ENCODE measurements at regions not wholly inside any gene's neighbourhood (a gene's known extent, or its start where the extent isn't known, plus 50 kb on each side); places are given as distances from the start of the nearest gene placed in this dataset.

DNA sequence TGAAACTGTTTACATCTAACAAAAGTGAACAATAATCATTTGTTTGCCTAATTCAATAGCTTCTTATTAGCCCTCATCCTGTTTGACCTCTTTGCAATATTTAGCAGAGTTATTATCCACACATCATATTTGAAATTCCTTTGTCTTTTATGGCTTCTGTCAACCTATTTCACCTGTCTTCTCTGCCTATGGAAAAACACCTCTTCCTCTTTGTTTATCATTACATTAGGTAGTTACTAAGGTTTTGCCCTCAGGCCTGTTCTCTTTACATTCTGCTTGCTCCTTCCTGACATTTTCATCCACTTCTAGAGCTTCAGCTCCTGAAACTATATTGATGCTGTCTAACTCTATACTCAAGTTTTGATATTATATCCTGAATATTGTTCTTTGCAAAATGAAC, 183.0 kb downstream of the SUCNR1 start:
- H3K9me3 ChIP-seq (ENCODE audit: low read depth, low read length) = no peaks in the 10 kb centered on the region
- no peaks in the 10 kb centered on the region for H3K27me3 ChIP-seq (ENCODE audit: insufficient read depth, low read length)
- no peak overlapping the region for H3K4me3 ChIP-seq (ENCODE audit: low read length)
- no peaks in the 10 kb centered on the region for H3K4me1 ChIP-seq (ENCODE audit: insufficient read depth, low read length)

DNA sequence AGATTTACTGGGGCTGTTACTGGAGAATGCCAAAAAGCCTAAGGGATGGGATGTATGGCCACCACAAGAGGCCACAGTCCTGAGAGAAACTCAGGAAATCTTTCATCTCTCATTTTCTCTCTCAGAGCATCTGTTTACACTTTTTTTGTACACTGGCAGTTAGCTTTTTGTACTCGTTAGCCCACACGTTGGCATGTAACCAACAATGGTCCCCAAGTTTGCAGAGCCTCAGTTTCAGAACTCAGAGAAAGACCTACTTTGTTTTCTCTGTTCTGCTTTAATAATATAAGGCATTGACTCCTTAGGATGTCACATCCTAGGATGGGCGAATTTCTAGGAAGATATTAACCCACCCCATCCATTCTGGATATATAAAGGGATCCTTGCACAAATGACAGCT, 183.5 kb downstream of the SUCNR1 start:
- Histone ChIP-seq H3K4me3 (ENCODE audit: low read length) (no peak overlapping the region), H3K9me3 (ENCODE audit: low read depth, low read length) (no peaks in the 10 kb centered on the region), H3K27me3 (ENCODE audit: insufficient read depth, low read length) (no peaks in the 10 kb centered on the region), H3K4me1 (ENCODE audit: insufficient read depth, low read length) (no peaks in the 10 kb centered on the region)

- Histone ChIP-seq H3K4me1 (ENCODE audit: insufficient read depth, low read length) (no peaks in the 10 kb centered on the region), H3K27me3 (ENCODE audit: insufficient read depth, low read length) (no peaks in the 10 kb centered on the region), H3K9me3 (ENCODE audit: low read depth, low read length) (no peaks in the 10 kb centered on the region), H3K4me3 (ENCODE audit: low read length) (no peak overlapping the region)
Measured at GRCh38 chr3:152058856-152059255, 185.4 kb downstream of the SUCNR1 start.

DNA sequence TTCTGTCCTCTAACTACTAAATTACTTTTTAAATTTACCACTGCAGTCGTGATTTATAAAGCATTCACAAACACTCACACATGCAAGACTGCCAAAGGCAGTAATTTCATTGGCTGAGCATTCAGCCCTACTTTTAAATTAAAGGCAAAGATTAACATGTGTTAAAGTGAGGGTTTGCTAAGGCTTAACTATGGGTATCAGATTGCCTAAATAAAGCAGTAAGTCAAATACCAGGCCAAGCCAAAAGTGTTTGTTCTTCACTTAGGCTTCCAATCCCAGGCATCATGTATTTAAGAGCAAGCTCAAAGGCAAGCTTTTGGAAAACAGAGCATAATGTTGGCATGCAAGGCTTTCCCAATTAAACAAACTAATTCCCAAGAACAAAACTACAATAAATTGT, 187.3 kb downstream of the SUCNR1 start:
- Histone ChIP-seq H3K4me1 (ENCODE audit: insufficient read depth, low read length) (no peaks in the 10 kb centered on the region), H3K4me3 (ENCODE audit: low read length) (no peak overlapping the region), H3K9me3 (ENCODE audit: low read depth, low read length) (no peaks in the 10 kb centered on the region), H3K27me3 (ENCODE audit: insufficient read depth, low read length) (no peaks in the 10 kb centered on the region)

DNA sequence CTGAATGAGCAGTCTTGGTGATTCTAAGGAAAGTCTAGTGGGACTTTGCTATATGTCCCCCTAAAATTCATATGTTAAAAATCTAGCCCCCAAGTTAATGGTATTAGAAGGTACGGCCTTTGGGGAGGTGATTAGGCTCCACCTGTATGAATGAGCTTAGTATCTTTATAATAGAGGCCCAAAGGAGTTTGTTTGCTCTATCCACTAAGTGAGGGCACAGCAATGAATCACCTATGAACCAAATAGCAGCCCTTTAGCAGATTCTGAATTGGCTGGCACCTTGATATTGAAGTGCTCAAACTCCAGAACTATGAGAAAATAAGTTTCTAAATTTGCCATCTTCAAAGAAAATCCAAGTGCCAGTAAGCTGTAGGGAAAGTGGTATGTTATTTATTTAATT, 187.9 kb downstream of the SUCNR1 start:
- Histone ChIP-seq H3K4me1 (ENCODE audit: insufficient read depth, low read length) (no peaks in the 10 kb centered on the region), H3K27me3 (ENCODE audit: insufficient read depth, low read length) (no peaks in the 10 kb centered on the region), H3K9me3 (ENCODE audit: low read depth, low read length) (no peaks in the 10 kb centered on the region), H3K4me3 (ENCODE audit: low read length) (no peak overlapping the region)

- no peaks in the 10 kb centered on the region for H3K27me3 ChIP-seq (ENCODE audit: insufficient read depth, low read length)
- no peak overlapping the region for H3K4me3 ChIP-seq (ENCODE audit: low read length)
- no peaks in the 10 kb centered on the region for H3K4me1 ChIP-seq (ENCODE audit: insufficient read depth, low read length)
- H3K9me3 ChIP-seq (ENCODE audit: low read depth, low read length) = no peaks in the 10 kb centered on the region
Measured at GRCh38 chr3:152069871-152070270, 196.4 kb downstream of the SUCNR1 start.

GRCh38 chr3:152071315-152071714, 197.4 kb upstream of the MBNL1 start:
- no peaks in the 10 kb centered on the region for H3K9me3 ChIP-seq (ENCODE audit: low read depth, low read length)
- no peak overlapping the region for H3K4me3 ChIP-seq (ENCODE audit: low read length)
- H3K4me1 ChIP-seq (ENCODE audit: insufficient read depth, low read length) = no peaks in the 10 kb centered on the region
- H3K27me3 ChIP-seq (ENCODE audit: insufficient read depth, low read length) = no peaks in the 10 kb centered on the region

DNA sequence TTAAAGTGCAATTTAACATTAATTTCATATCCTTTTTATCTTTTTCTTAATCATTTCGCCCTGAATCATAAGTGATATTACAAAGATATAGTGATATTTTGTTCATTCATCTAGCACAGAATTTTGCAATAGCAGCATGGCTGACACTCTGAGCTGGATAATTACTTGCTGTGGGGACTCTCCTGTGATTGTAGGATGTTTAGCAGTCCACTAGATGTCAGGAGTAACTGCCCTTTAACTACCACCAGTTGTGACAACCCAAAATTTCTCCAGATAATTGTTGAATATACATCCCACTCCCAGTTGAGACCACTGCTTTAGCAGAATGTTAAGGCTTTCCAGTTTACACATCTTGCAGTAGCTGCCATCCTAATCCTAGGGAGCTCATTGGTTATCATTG, 196.8 kb upstream of the MBNL1 start:
- H3K27me3 ChIP-seq (ENCODE audit: insufficient read depth, low read length) = no peaks in the 10 kb centered on the region
- no peaks in the 10 kb centered on the region for H3K9me3 ChIP-seq (ENCODE audit: low read depth, low read length)
- H3K4me1 ChIP-seq (ENCODE audit: insufficient read depth, low read length) = no peaks in the 10 kb centered on the region
- no peak overlapping the region for H3K4me3 ChIP-seq (ENCODE audit: low read length)

DNA sequence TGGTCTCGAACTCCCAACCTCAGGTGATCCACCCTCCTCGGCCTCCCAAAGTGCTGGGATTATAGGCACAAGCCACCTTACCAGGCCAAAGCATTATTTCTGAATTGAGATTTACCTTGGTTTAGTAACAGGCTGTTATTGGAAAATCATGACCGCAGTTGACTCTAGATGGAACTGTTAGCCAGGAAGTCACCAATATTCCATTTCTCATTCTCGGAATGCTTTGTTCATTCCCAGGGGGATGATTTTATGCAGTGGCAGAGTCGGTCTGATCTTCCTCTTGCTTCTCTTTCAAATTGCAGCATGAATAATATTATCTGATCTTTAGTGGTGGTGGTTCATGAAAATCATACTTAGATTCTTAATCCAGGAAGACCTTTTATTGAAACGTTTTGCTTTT, 195.5 kb upstream of the MBNL1 start:
- no peak overlapping the region for H3K4me3 ChIP-seq (ENCODE audit: low read length)
- H3K4me1 ChIP-seq (ENCODE audit: insufficient read depth, low read length) = no peaks in the 10 kb centered on the region
- H3K9me3 ChIP-seq (ENCODE audit: low read depth, low read length) = no peaks in the 10 kb centered on the region
- no peaks in the 10 kb centered on the region for H3K27me3 ChIP-seq (ENCODE audit: insufficient read depth, low read length)

GRCh38 chr3:152076148-152076547, 192.6 kb upstream of the MBNL1 start:
- no peak overlapping the region for H3K4me3 ChIP-seq (ENCODE audit: low read length)
- no peaks in the 10 kb centered on the region for H3K4me1 ChIP-seq (ENCODE audit: insufficient read depth, low read length)
- H3K27me3 ChIP-seq (ENCODE audit: insufficient read depth, low read length) = no peaks in the 10 kb centered on the region
- no peaks in the 10 kb centered on the region for H3K9me3 ChIP-seq (ENCODE audit: low read depth, low read length)

- H3K4me3 ChIP-seq (ENCODE audit: low read length) = no peak overlapping the region
- H3K27me3 ChIP-seq (ENCODE audit: insufficient read depth, low read length) = no peaks in the 10 kb centered on the region
Measured at GRCh38 chr3:152079980-152080379, 188.7 kb upstream of the MBNL1 start.

GRCh38 chr3:152083135-152083534, 185.6 kb upstream of the MBNL1 start:
- Histone ChIP-seq H3K4me3 (ENCODE audit: low read length) (no peak overlapping the region), H3K27me3 (ENCODE audit: insufficient read depth, low read length) (no peaks in the 10 kb centered on the region), H3K9me3 (ENCODE audit: low read depth, low read length) (no peaks in the 10 kb centered on the region), H3K4me1 (ENCODE audit: insufficient read depth, low read length) (no peaks in the 10 kb centered on the region)

More at GRCh38 chr3:152079980-152080379, 188.7 kb upstream of the MBNL1 start:
- H3K4me1 ChIP-seq (ENCODE audit: insufficient read depth, low read length) = no peaks in the 10 kb centered on the region
- H3K9me3 ChIP-seq (ENCODE audit: low read depth, low read length) = no peaks in the 10 kb centered on the region

- Histone ChIP-seq H3K4me3 (ENCODE audit: low read length) (no peak overlapping the region), H3K9me3 (ENCODE audit: low read depth, low read length) (no peaks in the 10 kb centered on the region), H3K27me3 (ENCODE audit: insufficient read depth, low read length) (no peaks in the 10 kb centered on the region), H3K4me1 (ENCODE audit: insufficient read depth, low read length) (no peaks in the 10 kb centered on the region)
Measured at GRCh38 chr3:152084441-152085158, 184.1 kb upstream of the MBNL1 start.

DNA sequence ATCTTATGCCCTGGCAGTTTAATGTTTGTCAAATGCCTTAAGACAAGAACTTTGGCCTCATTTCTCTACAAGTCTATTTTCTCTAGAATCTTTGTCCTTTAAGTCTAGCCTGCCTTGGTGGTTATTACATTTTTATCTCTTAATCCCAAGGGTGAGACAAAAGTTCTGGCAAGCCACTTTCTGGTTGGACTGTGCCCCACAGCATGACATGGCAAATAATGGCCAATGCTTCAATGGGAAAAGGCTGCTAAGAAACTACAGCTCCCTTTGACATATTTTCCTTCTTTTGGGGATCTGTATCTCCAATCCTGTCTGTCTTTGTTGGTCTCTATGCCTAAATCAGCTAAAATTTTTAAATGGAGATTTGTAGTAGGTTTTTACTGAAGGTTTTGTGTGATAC, 181.6 kb upstream of the MBNL1 start:
- Histone ChIP-seq H3K4me3 (ENCODE audit: low read length) (no peak overlapping the region), H3K27me3 (ENCODE audit: insufficient read depth, low read length) (no peaks in the 10 kb centered on the region), H3K4me1 (ENCODE audit: insufficient read depth, low read length) (no peaks in the 10 kb centered on the region), H3K9me3 (ENCODE audit: low read depth, low read length) (no peaks in the 10 kb centered on the region)

DNA sequence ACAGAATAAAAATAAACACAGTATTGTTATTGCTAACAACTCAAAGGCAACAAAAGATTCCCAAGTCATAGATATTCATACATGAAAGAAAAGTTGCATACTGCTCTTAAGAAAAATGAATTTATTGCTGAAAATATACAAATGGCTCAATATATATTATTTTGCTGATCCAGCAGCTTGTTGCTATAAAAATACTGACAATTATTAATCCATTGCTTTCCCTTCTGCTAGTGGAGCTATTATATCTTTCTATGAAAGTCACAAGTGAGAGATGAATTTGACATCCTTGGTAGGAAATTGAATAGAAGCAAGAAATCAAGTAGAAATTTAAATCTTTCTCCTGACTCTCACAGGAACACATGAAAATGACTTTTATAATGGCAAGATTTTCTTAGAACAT, 179.2 kb upstream of the MBNL1 start:
- no peaks in the 10 kb centered on the region for H3K4me1 ChIP-seq (ENCODE audit: insufficient read depth, low read length)
- no peak overlapping the region for H3K4me3 ChIP-seq (ENCODE audit: low read length)
- H3K27me3 ChIP-seq (ENCODE audit: insufficient read depth, low read length) = no peaks in the 10 kb centered on the region
- no peaks in the 10 kb centered on the region for H3K9me3 ChIP-seq (ENCODE audit: low read depth, low read length)

DNA sequence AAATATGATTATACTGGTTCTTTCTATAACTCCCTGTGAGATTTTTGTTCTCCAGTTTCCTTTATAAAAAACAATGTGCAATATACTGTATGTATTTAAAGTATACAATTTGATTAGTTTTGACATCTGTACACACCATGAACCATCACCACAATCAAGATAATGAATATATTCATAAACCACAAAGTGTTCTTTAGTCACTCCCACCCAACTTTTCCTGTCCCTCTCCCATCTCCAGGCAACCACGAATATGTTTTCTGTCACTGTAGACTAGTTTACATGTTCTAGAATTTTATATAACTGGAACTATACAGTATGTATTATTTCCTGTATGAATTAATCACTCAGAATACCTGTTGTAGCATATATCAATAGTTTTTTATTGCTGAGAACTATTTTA, 177.0 kb upstream of the MBNL1 start:
- Histone ChIP-seq H3K4me1 (ENCODE audit: insufficient read depth, low read length) (peaks cover 8% of the 10 kb centered on the region), H3K4me3 (ENCODE audit: low read length) (no peak overlapping the region), H3K9me3 (ENCODE audit: low read depth, low read length) (no peaks in the 10 kb centered on the region), H3K27me3 (ENCODE audit: insufficient read depth, low read length) (no peaks in the 10 kb centered on the region)

Data from mononuclear cell (primary cell).